WERI-Rb-1 (cell line): ENCODE measurements at regions not wholly inside any gene's neighbourhood (a gene's known extent, or its start where the extent isn't known, plus 50 kb on each side); places are given as distances from the start of the nearest gene placed in this dataset.

Experiments used
- DNase-seq: peaks from one replicate; pipeline ENCODE4 v3.0.0-alpha.2; 2020
- H3K27ac ChIP-seq: fragments of 250-450 bp; sonication (Bioruptor Pico); 2 replicates; pipeline ENCODE4 v1.5.1; 2020; ENCODE audit warnings: mild to moderate bottlenecking, moderate library complexity
- H3K27me3 ChIP-seq: fragments of 250-450 bp; sonication (Bioruptor Pico); 2 replicates; pipeline ENCODE4 v1.5.1; 2021; ENCODE audit warnings: mild to moderate bottlenecking, low read depth, moderate library complexity; ENCODE audit not compliant: insufficient read depth, severe bottlenecking
- H3K36me3 ChIP-seq: fragments of 250-450 bp; sonication (Bioruptor Pico); 2 replicates; pipeline ENCODE4 v1.5.1; 2020; ENCODE audit warnings: mild to moderate bottlenecking, moderate library complexity
- H3K4me3 ChIP-seq: 2 replicates; pipeline ENCODE4 v1.5.1; 2011; ENCODE audit warnings: low read depth, mild to moderate bottlenecking, control low read depth, low read length
- H3K9me3 ChIP-seq: fragments of 250-450 bp; sonication (Bioruptor Pico); 2 replicates; pipeline ENCODE4 v1.5.1; 2021; ENCODE audit warnings: mild to moderate bottlenecking, moderate library complexity; ENCODE audit not compliant: severe bottlenecking
- CTCF ChIP-seq: IDR thresholded peaks from 2 replicates; pipeline ENCODE4 v1.5.1; 2011; ENCODE audit warnings: low read depth, mild to moderate bottlenecking, control low read depth, inconsistent platforms, low read length

- H3K27ac ChIP-seq: no peak overlapping the region
- no peak for TF ChIP-seq CTCF
- DNase-seq: no peak
- H3K4me3 ChIP-seq: no peak overlapping the region
- H3K36me3 ChIP-seq: no peaks in the 10 kb centered on the region
- H3K9me3 ChIP-seq: no peaks in the 10 kb centered on the region
- no peaks in the 10 kb centered on the region for H3K27me3 ChIP-seq
These were observed 220.0 kb downstream of the C3orf38 start for GRCh38 chr3:88369767-88370166.

- Histone ChIP-seq H3K4me3 (no peak overlapping the region), H3K27me3 (no peaks in the 10 kb centered on the region), H3K9me3 (no peaks in the 10 kb centered on the region), H3K27ac (no peak overlapping the region), H3K36me3 (no peaks in the 10 kb centered on the region)
- DNase-seq: no peak
- no peak for TF ChIP-seq CTCF
These were observed 235.3 kb downstream of the C3orf38 start for GRCh38 chr3:88385090-88385489.

GRCh38 chr3:88398581-88398980 is 248.8 kb downstream of the C3orf38 start:
- H3K36me3 ChIP-seq: no peaks in the 10 kb centered on the region
- H3K27me3 ChIP-seq: no peaks in the 10 kb centered on the region
- no peaks in the 10 kb centered on the region for H3K9me3 ChIP-seq
- TF ChIP-seq CTCF: no peak
- DNase-seq: no peak
- no peak overlapping the region for H3K4me3 ChIP-seq
- H3K27ac ChIP-seq: no peak overlapping the region

GRCh38 chr3:88403319-88403718 is 253.6 kb downstream of the C3orf38 start:
- H3K36me3 ChIP-seq: no peaks in the 10 kb centered on the region
- H3K4me3 ChIP-seq: no peak overlapping the region
- no peaks in the 10 kb centered on the region for H3K27me3 ChIP-seq
- no peaks in the 10 kb centered on the region for H3K9me3 ChIP-seq
- no peak for TF ChIP-seq CTCF
- no peak overlapping the region for H3K27ac ChIP-seq
- no peak for DNase-seq

GRCh38 chr3:88408097-88408496 is 258.3 kb downstream of the C3orf38 start:
- no peak overlapping the region for H3K4me3 ChIP-seq
- no peak for TF ChIP-seq CTCF
- no peaks in the 10 kb centered on the region for H3K9me3 ChIP-seq
- no peak for DNase-seq
- no peaks in the 10 kb centered on the region for H3K27me3 ChIP-seq
- H3K27ac ChIP-seq: no peak overlapping the region
- H3K36me3 ChIP-seq: no peaks in the 10 kb centered on the region

- H3K27ac ChIP-seq: no peak overlapping the region
- H3K9me3 ChIP-seq: no peaks in the 10 kb centered on the region
- DNase-seq: no peak
- no peaks in the 10 kb centered on the region for H3K27me3 ChIP-seq
- no peak overlapping the region for H3K4me3 ChIP-seq
- no peak for TF ChIP-seq CTCF
- no peaks in the 10 kb centered on the region for H3K36me3 ChIP-seq
These were observed 259.2 kb downstream of the C3orf38 start for GRCh38 chr3:88408935-88409334.
